SU-DHL-6 (cell line): ENCODE measurements at regions not wholly inside any gene's neighbourhood (a gene's known extent, or its start where the extent isn't known, plus 50 kb on each side); places are given as distances from the start of the nearest gene placed in this dataset.

Experiments used
- EZH2phosphoT487 ChIP-seq: fragments of 200-600 bp; sonication (generic), shearing (Covaris generic); conservative IDR thresholded peaks from 2 replicates; pipeline ENCODE4 v1.6.1; 2018; ENCODE audit warnings: mild to moderate bottlenecking, antibody characterized with exemption, low read length, moderate library complexity, mixed read lengths
- TF ChIP-seq, protein P1 (sequence below): fragments of 200-600 bp; sonication (generic); IDR thresholded peaks from one replicate; pipeline ENCODE4 v1.5.1; 2017; ENCODE audit warnings: antibody characterized with exemption, mild to moderate bottlenecking, low read length, moderate library complexity; ENCODE audit not compliant: insufficient read depth, poor library complexity, severe bottlenecking

DNA sequence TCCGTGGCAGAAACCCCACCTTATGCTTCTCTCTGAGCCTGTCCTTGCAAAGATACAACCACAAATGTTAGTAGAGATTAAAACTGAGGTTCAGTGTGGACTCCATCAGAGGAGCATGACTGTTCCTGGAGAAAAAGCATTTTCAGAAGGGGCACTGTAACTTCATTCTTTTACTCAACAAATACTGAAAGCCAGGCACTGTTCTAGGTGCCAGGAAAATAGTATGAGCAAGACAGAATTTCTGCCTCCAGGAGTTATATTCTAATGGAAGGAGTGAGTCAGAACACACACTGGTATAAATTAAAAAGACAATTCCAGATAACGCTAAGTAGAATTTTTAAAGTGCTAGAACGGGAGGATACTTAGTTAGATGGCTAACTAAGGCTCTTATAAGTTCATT lies 251.4 kb upstream of the GAS1 start:
- TF ChIP-seq, protein P1, sequence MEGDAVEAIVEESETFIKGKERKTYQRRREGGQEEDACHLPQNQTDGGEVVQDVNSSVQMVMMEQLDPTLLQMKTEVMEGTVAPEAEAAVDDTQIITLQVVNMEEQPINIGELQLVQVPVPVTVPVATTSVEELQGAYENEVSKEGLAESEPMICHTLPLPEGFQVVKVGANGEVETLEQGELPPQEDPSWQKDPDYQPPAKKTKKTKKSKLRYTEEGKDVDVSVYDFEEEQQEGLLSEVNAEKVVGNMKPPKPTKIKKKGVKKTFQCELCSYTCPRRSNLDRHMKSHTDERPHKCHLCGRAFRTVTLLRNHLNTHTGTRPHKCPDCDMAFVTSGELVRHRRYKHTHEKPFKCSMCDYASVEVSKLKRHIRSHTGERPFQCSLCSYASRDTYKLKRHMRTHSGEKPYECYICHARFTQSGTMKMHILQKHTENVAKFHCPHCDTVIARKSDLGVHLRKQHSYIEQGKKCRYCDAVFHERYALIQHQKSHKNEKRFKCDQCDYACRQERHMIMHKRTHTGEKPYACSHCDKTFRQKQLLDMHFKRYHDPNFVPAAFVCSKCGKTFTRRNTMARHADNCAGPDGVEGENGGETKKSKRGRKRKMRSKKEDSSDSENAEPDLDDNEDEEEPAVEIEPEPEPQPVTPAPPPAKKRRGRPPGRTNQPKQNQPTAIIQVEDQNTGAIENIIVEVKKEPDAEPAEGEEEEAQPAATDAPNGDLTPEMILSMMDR, result no peak
- no peak for TF ChIP-seq EZH2phosphoT487
